Activated CD4-positive, CD25-positive, alpha-beta regulatory T cell treated with anti-CD3 and anti-CD28 coated beads, Interleukin-2, amount 50 U/mL, for 16 hours (primary cell): ENCODE measurements at regions not wholly inside any gene's neighbourhood (a gene's known extent, or its start where the extent isn't known, plus 50 kb on each side); places are given as distances from the start of the nearest gene placed in this dataset.

Source experiments
- DNase-seq: peaks from one replicate; pipeline ENCODE4 v3.0.0-alpha.2; 2020; ENCODE audit warnings: low read depth, low spot score

DNA sequence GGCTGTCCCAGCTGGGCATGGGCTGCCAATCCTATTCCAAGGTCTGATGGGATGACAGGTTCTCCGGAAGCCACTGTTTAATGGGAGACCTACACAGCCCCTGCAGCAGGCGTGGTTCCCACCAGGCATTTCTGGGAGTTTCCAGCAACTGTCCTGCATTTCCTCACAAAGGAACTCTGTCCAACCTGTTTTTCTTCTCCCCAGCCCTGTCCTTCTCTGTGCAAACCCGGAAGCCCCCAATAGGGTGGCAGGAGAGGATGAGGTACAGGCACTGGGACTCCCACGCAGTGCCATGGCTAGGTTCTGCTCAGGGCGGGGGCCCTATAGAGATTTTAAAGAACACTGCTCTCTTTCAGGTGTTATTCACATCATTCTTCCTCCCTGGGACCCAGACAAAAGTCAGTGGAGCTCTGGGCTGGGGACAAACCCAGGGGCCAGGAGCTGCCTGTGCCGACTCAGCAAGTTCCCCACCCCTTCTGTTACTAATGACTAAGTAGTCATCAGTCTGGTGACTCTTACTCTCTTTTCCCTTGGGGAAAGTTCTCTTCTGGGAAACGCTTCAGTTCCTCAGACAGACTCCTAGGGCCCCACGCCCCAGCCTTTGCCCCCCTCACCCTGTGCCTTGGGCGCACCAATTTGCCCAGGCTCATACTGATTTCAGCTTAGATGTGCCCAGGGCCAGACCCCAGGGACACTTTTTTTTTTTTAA, 97.7 kb downstream of the CD47 start:
- DNase-seq, result no peak

DNA sequence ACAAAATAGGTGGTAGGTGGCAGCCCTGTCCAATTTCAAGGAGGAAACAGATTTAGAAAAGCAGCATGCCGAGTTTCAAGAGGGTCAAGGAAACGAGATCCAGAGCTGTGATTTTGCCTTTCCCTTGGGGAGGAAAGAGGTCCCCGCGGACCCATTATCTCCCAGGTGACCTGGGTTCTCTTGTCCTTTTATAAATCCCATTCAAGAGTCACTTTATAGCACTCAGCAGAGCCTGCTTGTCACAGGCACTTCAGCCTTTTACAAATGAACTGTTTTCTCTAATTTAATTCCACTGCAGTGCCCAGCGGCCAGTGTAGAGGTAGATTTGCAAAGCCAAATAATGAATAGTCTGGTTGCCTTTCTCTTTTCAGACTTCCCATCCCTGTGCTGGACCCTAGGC, 99.9 kb downstream of the CD47 start:
- DNase-seq, result no peak

GRCh38 chr3:107990433-107990832, 100.4 kb downstream of the CD47 start:
- no peak for DNase-seq

- DNase-seq, result no peak
These were observed 101.2 kb downstream of the CD47 start for GRCh38 chr3:107989661-107990060.

GRCh38 chr3:107988460-107989175, 102.2 kb downstream of the CD47 start:
- no peak for DNase-seq

GRCh38 chr3:107987036-107987939, 103.5 kb downstream of the CD47 start:
- DNase-seq, result no peak

DNA sequence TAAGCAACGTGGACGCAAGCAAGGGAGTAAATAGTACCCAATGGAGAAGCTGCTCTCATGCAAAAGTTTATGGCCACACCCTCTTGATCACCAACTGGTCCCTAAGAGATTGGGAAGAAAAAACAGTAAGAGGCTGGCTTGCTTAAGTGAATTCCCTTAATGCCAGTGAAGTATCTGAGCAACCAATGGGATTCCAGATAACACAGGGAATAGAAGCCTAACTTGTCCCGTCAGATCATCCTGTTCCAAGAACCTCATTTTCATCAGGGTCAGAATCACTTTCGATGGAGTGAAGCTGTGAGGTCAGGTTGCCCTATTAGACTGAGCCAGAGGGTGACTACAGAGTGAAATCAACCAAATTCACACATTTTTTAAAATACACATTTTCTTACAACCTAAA, 104.3 kb downstream of the CD47 start:
- no peak for DNase-seq

- DNase-seq, result no peak
These were observed 105.3 kb downstream of the CD47 start for GRCh38 chr3:107985496-107985895.

GRCh38 chr3:107983247-107983646, 107.6 kb downstream of the CD47 start:
- no peak for DNase-seq

GRCh38 chr3:107982165-107982564, 108.7 kb downstream of the CD47 start:
- no peak for DNase-seq

DNA sequence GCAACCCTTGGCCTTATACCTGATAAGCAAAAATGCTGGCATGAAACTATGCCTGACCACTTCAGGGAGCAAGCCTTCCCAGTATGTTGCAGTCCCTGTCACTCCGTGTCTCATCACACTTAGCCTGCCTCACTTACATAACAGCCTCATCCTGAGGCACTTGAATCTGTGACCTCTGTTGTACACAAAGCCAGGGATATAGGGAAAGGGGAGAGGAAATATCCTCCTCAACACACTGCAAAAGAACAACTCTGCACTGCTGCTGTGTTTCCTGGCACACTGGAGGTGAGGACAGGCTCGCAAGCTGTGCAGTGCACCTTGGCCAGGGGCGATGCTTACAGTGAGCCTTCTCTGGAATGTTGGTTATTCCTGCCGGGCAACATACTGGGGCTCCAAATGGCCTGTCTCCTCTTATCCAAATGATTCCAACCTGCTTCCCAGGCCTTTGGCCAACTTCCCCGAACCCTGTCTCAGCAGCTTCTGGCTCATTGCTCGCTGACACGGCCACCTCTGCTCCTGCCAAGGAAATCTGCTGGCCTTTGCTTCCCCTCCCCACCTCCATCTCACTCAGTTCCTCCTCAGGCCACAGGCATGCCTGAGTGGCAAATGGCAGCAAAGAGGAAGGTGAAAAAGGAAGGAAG, 109.2 kb downstream of the CD47 start:
- no peak for DNase-seq

- DNase-seq, result no peak
These were observed 111.3 kb downstream of the CD47 start for GRCh38 chr3:107979538-107979937.

- DNase-seq, result no peak
These were observed 112.4 kb downstream of the CD47 start for GRCh38 chr3:107978131-107979055.

- DNase-seq, result no peak
These were observed 113.4 kb downstream of the CD47 start for GRCh38 chr3:107977221-107978130.

- DNase-seq, result no peak
These were observed 114.5 kb downstream of the CD47 start for GRCh38 chr3:107976202-107976800.

- no peak for DNase-seq
These were observed 115.2 kb downstream of the CD47 start for GRCh38 chr3:107975529-107976201.

- no peak for DNase-seq
These were observed 116.9 kb downstream of the CD47 start for GRCh38 chr3:107973961-107974360.

- no peak for DNase-seq
These were observed 117.7 kb downstream of the CD47 start for GRCh38 chr3:107973152-107973551.
